ENCODE measurements at regions not wholly inside any gene's neighbourhood (a gene's known extent, or its start where the extent isn't known, plus 50 kb on each side); places are given as distances from the start of the nearest gene placed in this dataset.
A peak's percentile ranks its signal among the peaks of the same experiment; 100 is the strongest.

- Histone ChIP-seq H2BK15ac (ENCODE audit: low read depth, low read length) (no peak overlapping the region), H3K79me1 (ENCODE audit: low read depth in 1 of 2, low read length in 2 of 2) (no peaks in the 10 kb centered on the region), H4K5ac (ENCODE audit: low read depth, low read length) (no peak overlapping the region), H4K20me1 (ENCODE audit: insufficient read depth, low read length) (no peaks in the 10 kb centered on the region), H3K27me3 (ENCODE audit: control insufficient read depth, insufficient read depth, low read length) (no peaks in the 10 kb centered on the region), H4K8ac (ENCODE audit: low read depth in 2 of 2, low read length in 2 of 2) (no peak overlapping the region), H2BK120ac (ENCODE audit: low read depth, low read length) (no peak overlapping the region), H4K91ac (ENCODE audit: insufficient read depth, low read depth, low read length) (no peak overlapping the region), H2BK5ac (ENCODE audit: low read depth, low read length, poor library complexity, severe bottlenecking) (no peak overlapping the region), H2AK5ac (ENCODE audit: low read depth, low read length) (no peak overlapping the region), H3K4me3 (ENCODE audit: insufficient read depth, low read depth, low read length) (no peak overlapping the region), H3K36me3 (ENCODE audit: control insufficient read depth, insufficient read depth, low read length) (no peaks in the 10 kb centered on the region), H3K9ac (ENCODE audit: low read depth, low read length) (no peak overlapping the region), H3K23ac (ENCODE audit: low read depth, low read length) (no peak overlapping the region), H3K9me1 (ENCODE audit: insufficient read depth, low read length) (no peaks in the 10 kb centered on the region), H3K9me3 (ENCODE audit: control insufficient read depth, insufficient read depth, low read length) (peaks cover 12% of the 10 kb centered on the region), H2AFZ (replicated peaks; ENCODE audit: low read length, poor library complexity) (no peak overlapping the region), H2BK20ac (ENCODE audit: low read depth, low read length) (no peak overlapping the region), H3K4me2 (ENCODE audit: low read depth, low read length) (no peak overlapping the region), H3K18ac (ENCODE audit: low read depth, low read length) (no peak overlapping the region), H3K27ac (ENCODE audit: insufficient read depth, low read length) (no peak overlapping the region), H3K4me1 (ENCODE audit: control insufficient read depth, insufficient read depth, low read length) (no peaks in the 10 kb centered on the region), H3K4ac (ENCODE audit: low read depth, low read length) (no peak overlapping the region), H3K56ac (ENCODE audit: extremely low read depth, insufficient read depth, low read length) (no peak overlapping the region), H3K14ac (replicated peaks; ENCODE audit: low read depth, low read length) (no peak overlapping the region), H2AK9ac (replicated peaks; ENCODE audit: low read depth, low read length, poor library complexity) (no peak overlapping the region)
- ChIA-PET POLR2A (ENCODE audit: unreplicated experiment) (no interaction called here), CTCF (no interaction called here)
- BruUV-seq (replicated peaks), result no TSS peak
- ATAC-seq (ENCODE audit: low read depth) (no peak), DNase-seq (no peak)
- intact Hi-C loops (cut with micrococcal nuclease) (no loop called here), in situ Hi-C loops (cut with MboI; ENCODE audit: low sequenced_read_pairs) (no loop called here), dilution Hi-C loops (cut with HindIII; ENCODE audit: low sequenced_read_pairs, unreplicated experiment) (no loop called here)
- TF ChIP-seq RAD21 (IDR thresholded peaks at IDR 0.05; ENCODE audit: low read length) (no peak), MAZ (IDR thresholded peaks at IDR 0.05; ENCODE audit: borderline replicate concordance, low read depth, low read length) (no peak), RFX5 (IDR thresholded peaks at IDR 0.05; ENCODE audit: low read depth, low read length) (no peak), BHLHE40 (IDR thresholded peaks at IDR 0.05; ENCODE audit: low read depth, low read length) (no peak), MAFK (IDR thresholded peaks at IDR 0.05; ENCODE audit: low read depth, low read length) (peak; percentile 43), RCOR1 (IDR thresholded peaks at IDR 0.05; ENCODE audit: insufficient replicate concordance, low read length) (no peak), ELK1 (IDR thresholded peaks at IDR 0.05; ENCODE audit: borderline replicate concordance, low read depth, low read length) (no peak), POLR2A (IDR thresholded peaks at IDR 0.05; ENCODE audit: low read depth, low read length) (no peak), CEBPB (IDR thresholded peaks at IDR 0.05; ENCODE audit: low read depth, low read length) (no peak)
Observed at GRCh38 chr1:82686774-82687173, 886.0 kb downstream of the ADGRL2 start.
